ENCODE measurements at regions not wholly inside any gene's neighbourhood (a gene's known extent, or its start where the extent isn't known, plus 50 kb on each side); places are given as distances from the start of the nearest gene placed in this dataset.

DNA sequence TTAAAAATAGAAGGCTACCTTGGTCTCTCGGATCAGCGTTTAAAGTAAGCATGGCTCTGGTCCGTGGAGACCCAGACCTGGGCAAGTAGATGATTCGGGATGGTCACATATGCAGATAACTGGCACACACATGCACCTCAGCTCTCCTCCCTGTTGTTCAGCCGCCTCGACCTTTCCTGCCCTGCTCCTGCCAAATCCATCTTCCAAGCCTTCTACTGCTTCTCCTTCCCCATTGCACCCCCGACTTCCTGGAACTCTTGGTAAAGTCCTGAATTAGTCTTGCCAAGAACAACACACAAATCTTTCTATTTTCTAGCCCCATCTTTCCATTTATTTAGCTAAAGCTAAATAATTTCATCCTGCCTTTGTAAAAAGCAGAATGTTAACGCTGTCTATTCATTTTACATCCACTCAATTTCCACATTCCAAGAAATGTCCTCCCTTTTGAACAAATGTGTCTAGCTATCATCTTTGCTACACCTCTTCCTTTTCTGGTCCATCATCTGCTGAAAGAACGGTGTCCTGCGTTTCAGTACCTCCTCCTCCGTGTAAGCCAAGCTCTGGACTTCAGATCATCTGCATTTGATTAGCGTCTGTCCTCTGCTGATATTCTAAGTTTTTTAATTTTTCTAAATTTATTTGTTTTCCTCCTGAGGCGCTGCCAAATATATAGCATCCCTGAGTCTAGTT is 92.5 kb downstream of the ZIC5 start:
- no peak overlapping the region for H3K27ac ChIP-seq
- H3K27me3 ChIP-seq = peaks cover 13% of the 10 kb centered on the region
- no peaks in the 10 kb centered on the region for H3K36me3 ChIP-seq
- TF ChIP-seq, protein P1, sequence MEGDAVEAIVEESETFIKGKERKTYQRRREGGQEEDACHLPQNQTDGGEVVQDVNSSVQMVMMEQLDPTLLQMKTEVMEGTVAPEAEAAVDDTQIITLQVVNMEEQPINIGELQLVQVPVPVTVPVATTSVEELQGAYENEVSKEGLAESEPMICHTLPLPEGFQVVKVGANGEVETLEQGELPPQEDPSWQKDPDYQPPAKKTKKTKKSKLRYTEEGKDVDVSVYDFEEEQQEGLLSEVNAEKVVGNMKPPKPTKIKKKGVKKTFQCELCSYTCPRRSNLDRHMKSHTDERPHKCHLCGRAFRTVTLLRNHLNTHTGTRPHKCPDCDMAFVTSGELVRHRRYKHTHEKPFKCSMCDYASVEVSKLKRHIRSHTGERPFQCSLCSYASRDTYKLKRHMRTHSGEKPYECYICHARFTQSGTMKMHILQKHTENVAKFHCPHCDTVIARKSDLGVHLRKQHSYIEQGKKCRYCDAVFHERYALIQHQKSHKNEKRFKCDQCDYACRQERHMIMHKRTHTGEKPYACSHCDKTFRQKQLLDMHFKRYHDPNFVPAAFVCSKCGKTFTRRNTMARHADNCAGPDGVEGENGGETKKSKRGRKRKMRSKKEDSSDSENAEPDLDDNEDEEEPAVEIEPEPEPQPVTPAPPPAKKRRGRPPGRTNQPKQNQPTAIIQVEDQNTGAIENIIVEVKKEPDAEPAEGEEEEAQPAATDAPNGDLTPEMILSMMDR (IDR thresholded peaks at IDR 0.05) = no peak
- H3K9me3 ChIP-seq = no peaks in the 10 kb centered on the region
- H3K4me3 ChIP-seq (ENCODE audit: low read depth in 1 of 2, low read length in 1 of 2) = no peak overlapping the region
- no peaks in the 10 kb centered on the region for H3K4me1 ChIP-seq (ENCODE audit: control insufficient read depth in 1 of 2, insufficient read depth in 1 of 2, low read depth in 1 of 2, low read length in 1 of 2)

DNA sequence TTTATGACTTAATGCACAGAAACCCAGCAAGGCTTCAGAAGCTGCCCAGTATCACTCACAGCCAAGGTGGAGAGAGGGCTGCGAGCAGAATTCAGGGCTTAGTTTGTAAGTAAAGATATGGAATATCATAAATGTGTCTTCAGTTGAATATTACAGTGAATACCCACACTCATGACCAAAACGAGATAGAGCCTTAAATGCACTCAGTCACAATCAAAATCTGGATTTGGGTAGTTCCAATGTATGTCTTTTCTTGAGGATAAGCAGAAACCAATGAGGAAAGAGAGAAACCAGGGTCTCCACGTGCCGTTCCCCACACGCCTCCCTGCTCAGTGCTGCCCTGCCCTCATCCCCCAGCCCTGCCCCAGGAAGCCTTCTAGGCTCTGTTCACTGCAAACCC is 94.9 kb downstream of the ZIC5 start:
- Histone ChIP-seq H3K27ac (no peak overlapping the region), H3K36me3 (no peaks in the 10 kb centered on the region), H3K27me3 (peaks cover 18% of the 10 kb centered on the region), H3K9me3 (no peaks in the 10 kb centered on the region), H3K4me1 (ENCODE audit: control insufficient read depth in 1 of 2, insufficient read depth in 1 of 2, low read depth in 1 of 2, low read length in 1 of 2) (no peaks in the 10 kb centered on the region), H3K4me3 (ENCODE audit: low read depth in 1 of 2, low read length in 1 of 2) (no peak overlapping the region)
- TF ChIP-seq, protein P1 (IDR thresholded peaks at IDR 0.05) = no peak

DNA sequence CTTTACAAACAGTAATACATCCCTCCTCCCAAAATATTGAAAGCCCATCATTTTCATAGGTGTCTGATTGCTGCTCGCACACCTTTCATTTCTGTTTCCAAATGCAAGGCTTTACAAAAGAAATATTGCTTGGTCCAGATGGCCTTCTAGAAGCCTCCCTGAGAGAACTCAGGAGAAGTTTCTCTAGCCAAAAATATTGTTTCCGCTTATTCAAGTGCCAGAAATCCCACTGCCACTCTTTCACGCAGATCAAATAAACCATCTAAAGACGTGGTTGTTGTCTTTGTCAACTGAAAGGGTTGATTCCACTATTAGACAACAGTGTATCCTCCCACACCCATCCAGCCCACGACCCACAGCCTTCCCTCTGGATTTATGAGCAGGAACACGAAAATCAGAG is 96.2 kb downstream of the ZIC5 start:
- TF ChIP-seq, protein P1 (IDR thresholded peaks at IDR 0.05) = no peak
- H3K4me3 ChIP-seq (ENCODE audit: low read depth in 1 of 2, low read length in 1 of 2) = no peak overlapping the region
- peaks cover 27% of the 10 kb centered on the region for H3K27me3 ChIP-seq
- no peaks in the 10 kb centered on the region for H3K36me3 ChIP-seq
- H3K4me1 ChIP-seq (ENCODE audit: control insufficient read depth in 1 of 2, insufficient read depth in 1 of 2, low read depth in 1 of 2, low read length in 1 of 2) = no peaks in the 10 kb centered on the region
- H3K9me3 ChIP-seq = no peaks in the 10 kb centered on the region
- H3K27ac ChIP-seq = no peak overlapping the region

DNA sequence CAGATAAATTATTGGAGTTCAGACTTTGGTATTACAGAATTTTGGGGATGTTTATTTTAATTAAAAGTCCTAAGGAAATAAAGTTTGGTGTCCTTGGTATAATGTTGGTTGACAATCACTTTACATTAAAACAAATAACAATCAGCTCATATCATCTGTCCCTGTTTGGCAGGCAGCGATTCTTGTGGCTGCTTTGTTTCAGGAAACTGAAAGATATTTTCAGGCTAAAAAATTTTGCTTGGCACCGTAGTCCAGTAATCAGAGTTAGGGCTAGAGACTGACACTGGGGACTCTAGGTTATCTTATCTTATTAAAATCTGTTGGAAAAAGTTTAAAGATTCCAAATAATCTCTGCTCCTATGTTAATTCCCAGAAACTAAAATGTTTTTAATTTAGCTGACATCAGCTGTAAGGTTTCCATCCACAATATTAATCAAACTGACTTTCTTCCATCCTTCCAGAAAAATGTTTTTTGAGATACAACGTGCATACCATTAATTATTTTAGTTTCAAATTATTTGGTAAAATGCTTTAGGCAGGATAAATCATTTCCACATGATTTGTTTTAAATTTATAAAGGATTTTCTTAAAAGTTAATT is 97.6 kb downstream of the ZIC5 start:
- no peak overlapping the region for H3K4me3 ChIP-seq (ENCODE audit: low read depth in 1 of 2, low read length in 1 of 2)
- TF ChIP-seq, protein P1 (IDR thresholded peaks at IDR 0.05) = no peak
- H3K27ac ChIP-seq = no peak overlapping the region
- H3K4me1 ChIP-seq (ENCODE audit: control insufficient read depth in 1 of 2, insufficient read depth in 1 of 2, low read depth in 1 of 2, low read length in 1 of 2) = no peaks in the 10 kb centered on the region
- H3K27me3 ChIP-seq = peaks cover 27% of the 10 kb centered on the region
- H3K9me3 ChIP-seq = no peaks in the 10 kb centered on the region
- no peaks in the 10 kb centered on the region for H3K36me3 ChIP-seq

DNA sequence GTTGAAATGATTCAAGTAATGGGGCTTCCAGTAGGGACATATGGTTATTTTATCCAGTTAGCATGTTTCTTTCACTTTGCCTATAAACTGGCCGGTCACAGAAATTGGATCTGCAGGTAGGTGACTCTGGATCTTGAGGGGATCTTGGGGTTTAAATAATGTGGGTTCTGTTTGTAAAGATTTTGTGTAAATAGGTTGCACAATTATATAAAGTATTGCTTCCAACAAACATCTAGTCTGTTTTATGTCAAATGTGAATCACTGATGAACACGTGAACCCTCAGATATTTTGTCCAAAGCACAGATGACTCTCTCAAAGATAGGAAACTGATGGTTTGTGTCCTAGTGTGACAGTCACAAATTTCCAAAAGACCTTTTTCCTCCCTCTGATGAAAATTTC is 98.4 kb downstream of the ZIC5 start:
- Histone ChIP-seq H3K27ac (no peak overlapping the region), H3K36me3 (no peaks in the 10 kb centered on the region), H3K4me1 (ENCODE audit: control insufficient read depth in 1 of 2, insufficient read depth in 1 of 2, low read depth in 1 of 2, low read length in 1 of 2) (no peaks in the 10 kb centered on the region), H3K9me3 (no peaks in the 10 kb centered on the region), H3K27me3 (peaks cover 27% of the 10 kb centered on the region), H3K4me3 (ENCODE audit: low read depth in 1 of 2, low read length in 1 of 2) (no peak overlapping the region)
- TF ChIP-seq, protein P1 (IDR thresholded peaks at IDR 0.05) = no peak

Data from neutrophil (primary cell).